GM12873 (cell line): ENCODE measurements at regions not wholly inside any gene's neighbourhood (a gene's known extent, or its start where the extent isn't known, plus 50 kb on each side); places are given as distances from the start of the nearest gene placed in this dataset.

Source experiments
- TF ChIP-seq, protein P1 (sequence below): IDR thresholded peaks from 2 replicates; pipeline ENCODE4 v1.5.1; 2012; ENCODE audit warnings: low read depth, mild to moderate bottlenecking, moderate library complexity, low read length, control low read depth; ENCODE audit not compliant: insufficient read depth; ENCODE audit errors: missing control alignments

DNA sequence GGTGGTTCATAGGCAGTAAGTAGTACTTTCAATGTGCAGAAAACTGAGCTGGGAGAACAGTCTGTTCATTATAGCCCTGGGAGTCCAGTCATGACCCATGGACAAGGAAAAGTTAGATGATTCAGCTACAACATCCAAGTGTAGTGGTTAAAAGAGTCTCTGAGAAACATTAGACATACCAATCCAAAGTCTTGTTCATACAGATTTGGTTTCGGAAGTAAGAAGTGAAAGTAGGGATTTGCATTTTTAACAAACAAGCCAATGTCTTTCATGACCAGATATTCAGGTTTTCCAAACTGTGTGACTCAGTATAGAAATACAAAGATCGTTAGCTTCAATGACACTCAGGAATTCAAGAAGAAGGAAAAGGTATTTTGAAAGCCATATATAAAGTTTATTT, 345.3 kb downstream of the SLITRK1 start:
- TF ChIP-seq, protein P1, sequence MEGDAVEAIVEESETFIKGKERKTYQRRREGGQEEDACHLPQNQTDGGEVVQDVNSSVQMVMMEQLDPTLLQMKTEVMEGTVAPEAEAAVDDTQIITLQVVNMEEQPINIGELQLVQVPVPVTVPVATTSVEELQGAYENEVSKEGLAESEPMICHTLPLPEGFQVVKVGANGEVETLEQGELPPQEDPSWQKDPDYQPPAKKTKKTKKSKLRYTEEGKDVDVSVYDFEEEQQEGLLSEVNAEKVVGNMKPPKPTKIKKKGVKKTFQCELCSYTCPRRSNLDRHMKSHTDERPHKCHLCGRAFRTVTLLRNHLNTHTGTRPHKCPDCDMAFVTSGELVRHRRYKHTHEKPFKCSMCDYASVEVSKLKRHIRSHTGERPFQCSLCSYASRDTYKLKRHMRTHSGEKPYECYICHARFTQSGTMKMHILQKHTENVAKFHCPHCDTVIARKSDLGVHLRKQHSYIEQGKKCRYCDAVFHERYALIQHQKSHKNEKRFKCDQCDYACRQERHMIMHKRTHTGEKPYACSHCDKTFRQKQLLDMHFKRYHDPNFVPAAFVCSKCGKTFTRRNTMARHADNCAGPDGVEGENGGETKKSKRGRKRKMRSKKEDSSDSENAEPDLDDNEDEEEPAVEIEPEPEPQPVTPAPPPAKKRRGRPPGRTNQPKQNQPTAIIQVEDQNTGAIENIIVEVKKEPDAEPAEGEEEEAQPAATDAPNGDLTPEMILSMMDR, result no peak

DNA sequence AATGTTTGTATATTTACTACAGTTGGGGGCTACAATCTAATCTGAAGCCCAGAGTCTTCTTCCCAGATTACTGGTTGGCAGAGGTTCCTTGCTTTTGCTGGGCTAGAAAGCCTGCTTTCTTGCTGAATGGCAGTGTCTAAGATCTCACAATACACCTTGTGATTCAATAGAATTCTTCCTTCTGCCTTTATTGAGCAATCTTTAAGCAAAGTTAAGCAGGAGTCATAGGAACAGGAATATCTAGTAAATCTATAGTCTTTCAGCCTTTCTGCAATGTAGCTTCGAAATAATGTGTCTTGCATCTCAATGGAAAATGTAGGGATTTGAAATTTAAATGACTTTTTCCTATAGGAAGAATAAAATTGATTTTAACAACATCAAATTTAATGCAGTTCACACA, 346.1 kb downstream of the SLITRK1 start:
- TF ChIP-seq, protein P1, result no peak

DNA sequence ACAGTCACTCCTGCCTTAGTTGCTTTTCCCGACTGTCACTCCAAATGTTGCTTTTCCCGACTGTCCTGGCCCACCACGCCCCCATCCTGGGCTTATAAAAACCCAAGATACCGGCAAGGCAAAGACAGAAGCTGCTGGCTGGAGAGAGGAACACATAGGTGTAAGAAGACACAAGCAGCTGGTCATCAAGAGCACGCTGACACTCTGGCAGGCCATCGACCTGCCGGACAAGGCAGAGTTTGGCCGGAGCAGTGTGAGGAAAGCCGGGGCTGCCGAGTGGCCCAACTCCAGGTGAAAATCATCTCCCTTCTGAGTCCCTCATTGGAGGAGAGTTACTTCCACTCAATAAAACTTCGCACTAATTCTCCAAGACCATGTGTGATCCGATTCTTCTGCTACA, 349.5 kb downstream of the SLITRK1 start:
- TF ChIP-seq, protein P1, result no peak

DNA sequence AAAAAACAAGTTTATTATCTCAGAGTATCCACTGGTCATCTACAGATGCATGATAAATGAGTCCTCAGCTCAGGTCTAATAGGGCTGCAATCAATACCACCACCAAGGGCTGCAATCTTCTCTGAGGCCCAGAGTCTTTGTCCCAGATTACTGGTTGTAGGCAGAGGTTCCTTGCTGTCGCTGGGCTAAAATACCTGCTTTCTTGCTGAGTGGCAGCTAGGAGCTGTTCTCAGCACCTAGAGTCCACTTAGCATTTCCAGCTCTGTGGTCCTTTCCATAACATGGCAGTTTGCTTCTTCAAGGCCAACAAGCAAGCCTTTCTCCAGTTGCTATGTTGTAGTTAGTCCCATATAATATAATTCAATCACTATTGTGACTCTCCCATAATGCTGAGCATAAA, 351.3 kb downstream of the SLITRK1 start:
- TF ChIP-seq, protein P1, result no peak

DNA sequence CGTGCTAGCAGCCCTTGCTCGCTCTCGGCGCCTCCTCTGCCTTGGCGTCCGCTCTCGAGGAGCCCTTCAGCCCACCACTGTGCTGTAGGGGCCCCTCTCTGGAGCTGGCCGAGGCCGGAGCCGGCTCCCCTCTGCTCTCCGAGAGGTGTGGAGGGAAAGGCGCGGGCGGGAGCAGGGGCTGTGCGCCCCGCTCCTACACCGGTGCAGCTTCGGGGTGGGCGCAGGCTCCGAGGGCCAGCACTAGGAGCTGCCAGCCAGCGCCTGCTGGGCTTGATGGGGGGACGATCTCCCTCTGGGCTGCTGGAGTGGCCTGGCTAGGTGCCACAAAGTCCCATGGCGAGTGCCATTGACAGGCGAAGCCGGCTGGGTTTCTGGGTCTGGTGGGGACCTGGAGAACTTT, 365.5 kb downstream of the SLITRK1 start:
- TF ChIP-seq, protein P1, result no peak

DNA sequence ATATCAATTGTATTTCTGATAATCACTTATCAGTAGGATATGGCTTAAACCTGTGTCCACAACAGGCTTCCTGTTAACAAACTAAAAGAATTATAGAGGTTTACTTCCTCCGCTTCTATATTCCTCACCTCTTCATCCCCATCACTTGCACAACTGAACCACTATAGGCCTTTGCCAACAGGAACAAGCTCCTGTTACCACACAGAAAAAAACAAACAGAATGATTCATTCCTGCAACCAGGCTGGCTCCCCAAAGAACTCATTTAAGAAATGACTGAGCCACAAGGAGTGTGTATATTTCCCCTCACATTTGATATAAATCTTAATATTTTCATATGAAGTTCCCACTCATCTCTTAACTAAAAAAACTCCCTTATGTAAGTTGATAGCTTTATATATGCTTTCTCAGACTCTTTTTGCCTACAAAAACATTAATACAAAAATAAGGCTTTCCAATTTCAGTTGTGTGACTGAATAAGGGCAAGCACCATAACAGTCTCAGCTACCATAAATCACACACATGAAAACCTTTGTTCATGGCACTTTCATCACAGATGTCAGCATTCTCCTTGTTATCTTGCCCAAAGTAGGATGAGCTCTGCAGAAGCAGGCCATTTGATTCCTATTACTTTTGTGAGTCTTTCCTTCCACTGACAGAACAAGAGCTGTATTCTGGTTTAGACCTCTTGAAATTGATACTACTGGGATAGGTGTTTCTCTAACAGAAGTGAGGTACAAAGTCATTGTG, 366.8 kb downstream of the SLITRK1 start:
- TF ChIP-seq, protein P1, result no peak

DNA sequence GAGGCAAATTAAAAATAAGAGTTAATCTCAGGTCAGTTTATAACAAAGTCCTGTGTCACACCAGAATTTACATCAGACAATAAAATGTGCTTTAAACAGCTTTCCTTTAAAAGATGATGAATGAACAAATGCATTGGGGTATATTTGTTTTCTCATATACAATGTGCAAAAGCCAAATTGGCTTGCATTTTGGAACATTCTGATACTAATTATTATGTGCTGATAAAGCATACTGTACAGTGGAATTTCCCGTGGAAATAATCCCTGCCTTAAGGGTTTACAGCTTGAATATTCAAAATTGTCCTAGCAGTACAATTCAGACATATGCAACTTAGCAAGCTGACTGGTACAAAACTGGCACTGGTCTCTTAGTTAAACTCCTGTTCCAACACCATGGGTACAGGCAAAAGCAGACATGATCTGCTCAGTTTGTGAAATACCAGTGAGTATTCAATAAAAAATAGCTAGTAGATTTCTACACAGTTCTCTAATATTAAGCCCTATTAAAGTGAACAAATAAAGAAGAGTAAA, 373.4 kb downstream of the SLITRK1 start:
- TF ChIP-seq, protein P1, result no peak
